ENCODE measurements at regions not wholly inside any gene's neighbourhood (a gene's known extent, or its start where the extent isn't known, plus 50 kb on each side); places are given as distances from the start of the nearest gene placed in this dataset.

- no peaks in the 10 kb centered on the region for H3K36me3 Mint-ChIP-seq (ENCODE audit: low read depth)
- peaks cover 16% of the 10 kb centered on the region for H3K9me3 Mint-ChIP-seq
- no peak overlapping the region for H3K4me3 Mint-ChIP-seq
- ATAC-seq (replicated peaks), result no peak
- no peaks in the 10 kb centered on the region for H3K27me3 Mint-ChIP-seq
- no peak overlapping the region for H3K27ac Mint-ChIP-seq
- H3K4me1 Mint-ChIP-seq, result no peaks in the 10 kb centered on the region
Measured at GRCh38 chr5:30686530-30686929, 507.0 kb upstream of the CDH6 start.

- Mint-ChIP-seq H3K4me3 (no peak overlapping the region), H3K9me3 (peaks cover 14% of the 10 kb centered on the region), H3K27me3 (no peaks in the 10 kb centered on the region), H3K27ac (no peak overlapping the region), H3K36me3 (ENCODE audit: low read depth) (no peaks in the 10 kb centered on the region), H3K4me1 (no peaks in the 10 kb centered on the region)
- no peak for ATAC-seq (replicated peaks)
Measured at GRCh38 chr5:30676223-30676840, 517.2 kb upstream of the CDH6 start.

- no peaks in the 10 kb centered on the region for H3K27me3 Mint-ChIP-seq
Measured at GRCh38 chr5:30667293-30667692, 526.2 kb upstream of the CDH6 start.

GRCh38 chr5:30663536-30663935 is 530.0 kb upstream of the CDH6 start:
- no peaks in the 10 kb centered on the region for H3K4me1 Mint-ChIP-seq
- no peaks in the 10 kb centered on the region for H3K36me3 Mint-ChIP-seq (ENCODE audit: low read depth)
- no peaks in the 10 kb centered on the region for H3K27me3 Mint-ChIP-seq
- H3K9me3 Mint-ChIP-seq, result peaks cover 9% of the 10 kb centered on the region
- no peak overlapping the region for H3K27ac Mint-ChIP-seq
- ATAC-seq (replicated peaks), result no peak
- no peak overlapping the region for H3K4me3 Mint-ChIP-seq

More at GRCh38 chr5:30667293-30667692, 526.2 kb upstream of the CDH6 start:
- no peak for ATAC-seq (replicated peaks)
- Mint-ChIP-seq H3K4me3 (no peak overlapping the region), H3K9me3 (peaks cover 15% of the 10 kb centered on the region), H3K36me3 (ENCODE audit: low read depth) (no peaks in the 10 kb centered on the region), H3K4me1 (no peaks in the 10 kb centered on the region), H3K27ac (no peak overlapping the region)

GRCh38 chr5:30662373-30662772 is 531.1 kb upstream of the CDH6 start:
- Mint-ChIP-seq H3K27me3 (no peaks in the 10 kb centered on the region), H3K27ac (no peak overlapping the region), H3K9me3 (peaks cover 9% of the 10 kb centered on the region), H3K4me3 (no peak overlapping the region), H3K36me3 (ENCODE audit: low read depth) (no peaks in the 10 kb centered on the region), H3K4me1 (no peaks in the 10 kb centered on the region)
- ATAC-seq (replicated peaks), result no peak

- Mint-ChIP-seq H3K36me3 (ENCODE audit: low read depth) (no peaks in the 10 kb centered on the region), H3K4me3 (no peak overlapping the region), H3K9me3 (peaks cover 12% of the 10 kb centered on the region), H3K4me1 (no peaks in the 10 kb centered on the region), H3K27me3 (no peaks in the 10 kb centered on the region), H3K27ac (no peak overlapping the region)
- ATAC-seq (replicated peaks), result no peak
Measured at GRCh38 chr5:30661730-30662129, 531.8 kb upstream of the CDH6 start.

- Mint-ChIP-seq H3K36me3 (ENCODE audit: low read depth) (no peaks in the 10 kb centered on the region), H3K27ac (no peak overlapping the region), H3K4me1 (no peaks in the 10 kb centered on the region)
Measured at GRCh38 chr5:30659417-30659816, 534.1 kb upstream of the CDH6 start.

GRCh38 chr5:30650311-30650710 is 543.2 kb upstream of the CDH6 start:
- H3K9me3 Mint-ChIP-seq, result peaks cover 11% of the 10 kb centered on the region
- H3K27me3 Mint-ChIP-seq, result no peaks in the 10 kb centered on the region
- H3K27ac Mint-ChIP-seq, result no peak overlapping the region
- no peak overlapping the region for H3K4me3 Mint-ChIP-seq
- no peaks in the 10 kb centered on the region for H3K4me1 Mint-ChIP-seq
- no peaks in the 10 kb centered on the region for H3K36me3 Mint-ChIP-seq (ENCODE audit: low read depth)
- ATAC-seq (replicated peaks), result no peak

More at GRCh38 chr5:30659417-30659816, 534.1 kb upstream of the CDH6 start:
- Mint-ChIP-seq H3K27me3 (no peaks in the 10 kb centered on the region), H3K9me3 (peaks cover 8% of the 10 kb centered on the region), H3K4me3 (no peak overlapping the region)
- ATAC-seq (replicated peaks), result no peak

GRCh38 chr5:30638899-30639298 is 554.6 kb upstream of the CDH6 start:
- ATAC-seq (replicated peaks), result no peak
- Mint-ChIP-seq H3K4me3 (no peak overlapping the region), H3K9me3 (peaks cover 25% of the 10 kb centered on the region), H3K36me3 (ENCODE audit: low read depth) (no peaks in the 10 kb centered on the region), H3K27me3 (no peaks in the 10 kb centered on the region), H3K4me1 (no peaks in the 10 kb centered on the region), H3K27ac (no peak overlapping the region)

- no peaks in the 10 kb centered on the region for H3K27me3 Mint-ChIP-seq
Measured at GRCh38 chr5:30627945-30628344, 565.5 kb upstream of the CDH6 start.

GRCh38 chr5:30626557-30626956 is 566.9 kb upstream of the CDH6 start:
- Mint-ChIP-seq H3K4me3 (no peak overlapping the region), H3K4me1 (no peaks in the 10 kb centered on the region), H3K27ac (no peak overlapping the region), H3K27me3 (no peaks in the 10 kb centered on the region), H3K36me3 (ENCODE audit: low read depth) (no peaks in the 10 kb centered on the region), H3K9me3 (peaks cover 10% of the 10 kb centered on the region)
- ATAC-seq (replicated peaks), result no peak

More at GRCh38 chr5:30627945-30628344, 565.5 kb upstream of the CDH6 start:
- H3K4me1 Mint-ChIP-seq, result no peaks in the 10 kb centered on the region
- no peak for ATAC-seq (replicated peaks)
- no peaks in the 10 kb centered on the region for H3K36me3 Mint-ChIP-seq (ENCODE audit: low read depth)
- no peak overlapping the region for H3K27ac Mint-ChIP-seq
- peaks cover 10% of the 10 kb centered on the region for H3K9me3 Mint-ChIP-seq
- no peak overlapping the region for H3K4me3 Mint-ChIP-seq

GRCh38 chr5:30620481-30621085 is 572.9 kb upstream of the CDH6 start:
- Mint-ChIP-seq H3K4me3 (no peak overlapping the region), H3K27me3 (no peaks in the 10 kb centered on the region), H3K27ac (no peak overlapping the region), H3K4me1 (no peaks in the 10 kb centered on the region), H3K36me3 (ENCODE audit: low read depth) (no peaks in the 10 kb centered on the region), H3K9me3 (peaks cover 21% of the 10 kb centered on the region)
- no peak for ATAC-seq (replicated peaks)

GRCh38 chr5:30608501-30608900 is 585.0 kb upstream of the CDH6 start:
- H3K27ac Mint-ChIP-seq, result no peak overlapping the region
- H3K9me3 Mint-ChIP-seq, result peaks cover 4% of the 10 kb centered on the region
- no peak overlapping the region for H3K4me3 Mint-ChIP-seq

GRCh38 chr5:30607301-30607894 is 586.1 kb upstream of the CDH6 start:
- no peak for ATAC-seq (replicated peaks)
- peaks cover 4% of the 10 kb centered on the region for H3K9me3 Mint-ChIP-seq
- H3K27ac Mint-ChIP-seq, result no peak overlapping the region
- H3K4me3 Mint-ChIP-seq, result no peak overlapping the region
- H3K4me1 Mint-ChIP-seq, result no peaks in the 10 kb centered on the region
- H3K27me3 Mint-ChIP-seq, result no peaks in the 10 kb centered on the region
- H3K36me3 Mint-ChIP-seq (ENCODE audit: low read depth), result no peaks in the 10 kb centered on the region

More at GRCh38 chr5:30608501-30608900, 585.0 kb upstream of the CDH6 start:
- Mint-ChIP-seq H3K27me3 (no peaks in the 10 kb centered on the region), H3K4me1 (no peaks in the 10 kb centered on the region), H3K36me3 (ENCODE audit: low read depth) (no peaks in the 10 kb centered on the region)
- no peak for ATAC-seq (replicated peaks)

- no peak for ATAC-seq (replicated peaks)
- H3K27ac Mint-ChIP-seq, result no peak overlapping the region
- H3K9me3 Mint-ChIP-seq, result peaks cover 6% of the 10 kb centered on the region
- H3K4me3 Mint-ChIP-seq, result no peak overlapping the region
- H3K27me3 Mint-ChIP-seq, result no peaks in the 10 kb centered on the region
- no peaks in the 10 kb centered on the region for H3K4me1 Mint-ChIP-seq
- no peaks in the 10 kb centered on the region for H3K36me3 Mint-ChIP-seq (ENCODE audit: low read depth)
Measured at GRCh38 chr5:30605693-30606268, 587.7 kb upstream of the CDH6 start.
